ENCODE measurements at regions not wholly inside any gene's neighbourhood (a gene's known extent, or its start where the extent isn't known, plus 50 kb on each side); places are given as distances from the start of the nearest gene placed in this dataset.

- H3K4me1 ChIP-seq (ENCODE audit: insufficient read depth, low read length), result no peaks in the 10 kb centered on the region
- no peak for TF ChIP-seq CTCF (IDR thresholded peaks at IDR 0.05; ENCODE audit: extremely low read depth, low read depth, low read length)
- no peak overlapping the region for H2AFZ ChIP-seq (ENCODE audit: low read length)
- H3K4me3 ChIP-seq (ENCODE audit: insufficient read depth, low read length), result no peak overlapping the region
- DNase-seq (ENCODE audit: insufficient read length, low spot score, missing footprints), result no peak
- no peaks in the 10 kb centered on the region for H3K27me3 ChIP-seq (ENCODE audit: insufficient read depth, low read length)
- no peaks in the 10 kb centered on the region for H3K79me2 ChIP-seq (ENCODE audit: insufficient read depth, low read length)
- H3K27ac ChIP-seq (ENCODE audit: low read depth, low read length), result no peak overlapping the region
- H4K20me1 ChIP-seq (ENCODE audit: insufficient read depth, low read length), result no peaks in the 10 kb centered on the region
- H3K4me2 ChIP-seq (ENCODE audit: insufficient read depth, low read length), result no peak overlapping the region
- no peaks in the 10 kb centered on the region for H3K9me3 ChIP-seq (ENCODE audit: low read depth, low read length)
- H3K36me3 ChIP-seq (ENCODE audit: insufficient read depth, low read length), result no peaks in the 10 kb centered on the region
Observed at GRCh38 chr12:102549691-102550090, 69.3 kb upstream of the IGF1 start.

DNA sequence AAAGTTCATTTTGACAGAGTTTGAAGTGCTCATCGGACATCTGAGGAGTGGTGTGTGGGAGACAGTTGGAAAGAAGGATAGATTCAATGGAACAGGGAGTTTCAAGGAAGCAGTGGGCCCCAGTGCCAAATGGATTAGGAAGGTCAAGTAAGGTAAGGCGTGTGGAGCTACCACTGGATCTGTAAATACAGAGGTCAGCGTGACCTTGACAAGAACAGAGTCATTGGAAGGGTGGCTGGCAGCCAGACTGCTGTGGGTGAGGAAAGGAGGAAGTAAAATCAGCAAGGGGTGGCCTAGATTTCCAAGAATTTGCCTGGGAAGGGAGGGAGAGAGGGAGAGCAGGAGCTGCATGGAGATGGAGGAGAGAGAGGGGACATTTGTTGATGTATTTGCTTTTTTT is 68.2 kb upstream of the IGF1 start:
- H2AFZ ChIP-seq (ENCODE audit: low read length), result no peak overlapping the region
- H3K27me3 ChIP-seq (ENCODE audit: insufficient read depth, low read length), result no peaks in the 10 kb centered on the region
- no peak overlapping the region for H3K4me3 ChIP-seq (ENCODE audit: insufficient read depth, low read length)

GRCh38 chr12:102543494-102544485 is 63.4 kb upstream of the IGF1 start:
- Histone ChIP-seq H3K4me3 (ENCODE audit: insufficient read depth, low read length) (no peak overlapping the region), H3K36me3 (ENCODE audit: insufficient read depth, low read length) (no peaks in the 10 kb centered on the region), H3K27ac (ENCODE audit: low read depth, low read length) (no peak overlapping the region), H3K9me3 (ENCODE audit: low read depth, low read length) (no peaks in the 10 kb centered on the region), H3K4me2 (ENCODE audit: insufficient read depth, low read length) (no peak overlapping the region), H3K27me3 (ENCODE audit: insufficient read depth, low read length) (no peaks in the 10 kb centered on the region), H4K20me1 (ENCODE audit: insufficient read depth, low read length) (no peaks in the 10 kb centered on the region), H2AFZ (ENCODE audit: low read length) (no peak overlapping the region), H3K4me1 (ENCODE audit: insufficient read depth, low read length) (peaks cover 24% of the 10 kb centered on the region), H3K79me2 (ENCODE audit: insufficient read depth, low read length) (no peaks in the 10 kb centered on the region)
- peak; percentile 33 for TF ChIP-seq CTCF (IDR thresholded peaks at IDR 0.05; ENCODE audit: extremely low read depth, low read depth, low read length)
- no peak for DNase-seq (ENCODE audit: insufficient read length, low spot score, missing footprints)

More for the DNA sequence above, 68.2 kb upstream of the IGF1 start:
- Histone ChIP-seq H3K79me2 (ENCODE audit: insufficient read depth, low read length) (no peaks in the 10 kb centered on the region), H3K9me3 (ENCODE audit: low read depth, low read length) (no peaks in the 10 kb centered on the region), H3K4me1 (ENCODE audit: insufficient read depth, low read length) (peaks cover 3% of the 10 kb centered on the region), H3K4me2 (ENCODE audit: insufficient read depth, low read length) (no peak overlapping the region), H4K20me1 (ENCODE audit: insufficient read depth, low read length) (no peaks in the 10 kb centered on the region), H3K36me3 (ENCODE audit: insufficient read depth, low read length) (no peaks in the 10 kb centered on the region), H3K27ac (ENCODE audit: low read depth, low read length) (no peak overlapping the region)
- DNase-seq (ENCODE audit: insufficient read length, low spot score, missing footprints), result no peak
- TF ChIP-seq CTCF (IDR thresholded peaks at IDR 0.05; ENCODE audit: extremely low read depth, low read depth, low read length), result no peak

DNA sequence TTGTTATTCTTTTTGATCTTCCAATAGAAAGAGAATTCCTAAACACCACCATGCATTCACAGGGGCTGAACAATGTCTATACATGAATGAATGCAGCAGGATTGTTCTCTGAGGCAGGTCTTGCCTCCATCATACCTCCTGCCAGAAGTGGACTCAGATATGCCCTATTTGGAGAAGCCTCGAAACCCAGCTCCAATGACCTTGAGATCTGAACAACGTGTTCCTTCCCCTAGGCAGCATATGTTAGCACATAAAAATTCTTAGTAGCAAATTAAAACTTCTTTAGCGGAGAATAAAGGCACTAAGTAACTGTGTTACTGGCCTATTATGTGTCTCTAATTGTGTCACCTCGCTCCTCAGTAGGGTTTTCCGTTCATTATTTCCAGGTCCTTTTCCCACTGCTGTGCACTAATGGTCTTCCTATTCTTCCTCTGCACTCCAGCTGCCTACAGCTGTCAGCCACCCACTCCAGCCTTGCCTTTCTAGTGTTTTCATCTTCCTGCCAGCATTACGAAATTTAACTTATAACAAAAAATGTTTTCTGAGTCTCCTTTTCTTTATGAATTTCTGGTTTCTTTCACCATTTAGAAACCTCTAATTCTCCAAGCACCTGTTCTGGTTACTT is 62.6 kb upstream of the IGF1 start:
- Histone ChIP-seq H3K4me2 (ENCODE audit: insufficient read depth, low read length) (no peak overlapping the region), H3K4me1 (ENCODE audit: insufficient read depth, low read length) (peaks cover 24% of the 10 kb centered on the region), H4K20me1 (ENCODE audit: insufficient read depth, low read length) (no peaks in the 10 kb centered on the region), H3K79me2 (ENCODE audit: insufficient read depth, low read length) (no peaks in the 10 kb centered on the region), H3K27me3 (ENCODE audit: insufficient read depth, low read length) (no peaks in the 10 kb centered on the region), H3K4me3 (ENCODE audit: insufficient read depth, low read length) (no peak overlapping the region), H2AFZ (ENCODE audit: low read length) (no peak overlapping the region), H3K36me3 (ENCODE audit: insufficient read depth, low read length) (no peaks in the 10 kb centered on the region), H3K9me3 (ENCODE audit: low read depth, low read length) (no peaks in the 10 kb centered on the region), H3K27ac (ENCODE audit: low read depth, low read length) (no peak overlapping the region)
- DNase-seq (ENCODE audit: insufficient read length, low spot score, missing footprints), result no peak
- TF ChIP-seq CTCF (IDR thresholded peaks at IDR 0.05; ENCODE audit: extremely low read depth, low read depth, low read length), result no peak
